K562 (cell line): ENCODE measurements at regions not wholly inside any gene's neighbourhood (a gene's known extent, or its start where the extent isn't known, plus 50 kb on each side); places are given as distances from the start of the nearest gene placed in this dataset.

Experiments used
- ATAC-seq: fragments of 200-7000 bp; cut with Tn5 transposase; 3 replicates; pipeline ENCODE4 v1.9.1; 2020; ENCODE audit warnings: moderate library complexity
- BruUV-seq: library from RNA; stranded (reverse); fragments of 400-500 nt; replicated peaks from 2 replicates; lab custom pipeline; 2021; lab: Mats Ljungman, UMichigan
- CTCF ChIA-PET: fragments of 300-600 bp; formaldehyde crosslinking; extraction: SDS; loops from one replicate; lab custom pipeline; 2021; ENCODE audit warnings: low intra/inter-chr PET ratio; lab: Yijun Ruan, JAX
- POLR2A ChIA-PET: fragments of 300-600, 350-650 bp; sonication (Branson Sonifier 250); formaldehyde crosslinking; extraction: SDS; loops from one replicate; lab custom pipeline; 2021; ENCODE audit warnings: antibody characterized with exemption, inconsistent platforms; lab: Yijun Ruan, JAX
- DNase-seq, 4 experiments: peaks; one replicate each; pipeline versions ENCODE4 v3.0.0 to v3.0.0-alpha.2; 2011 to 2018; ENCODE audit warnings: low spot score in 3 of 4, mixed read lengths in 3 of 4; ENCODE audit errors: extremely low read depth in 1 of 4
- FAIRE-seq: peaks from 2 replicates; lab custom pipeline; 2011; peaks lifted over from hg19 to GRCh38; lab: Jason Lieb, UNC
- H2AFZ ChIP-seq: 2 replicates; pipeline ENCODE4 v1.6.0; 2011; ENCODE audit warnings: low read depth, low read length, control low read depth, inconsistent platforms
- H3K27ac ChIP-seq: fragments of 200-600 bp; 3 replicates; pipeline ENCODE4 v1.8.0; 2011; ENCODE audit warnings: low read depth, mild to moderate bottlenecking, control low read depth, inconsistent platforms, low read length, moderate library complexity, mixed read lengths; ENCODE audit errors: extremely low read depth
- H3K27me3 ChIP-seq, 2 experiments: fragments of 300-600 bp in 1 of 2; 2 replicates in 1 of 2; 3 replicates in 1 of 2; pipeline versions ENCODE4 v1.6.0 to v1.8.0; 2011; ENCODE audit warnings: inconsistent platforms in 2 of 2, low read length in 2 of 2, mild to moderate bottlenecking in 1 of 2, mixed read lengths in 1 of 2, moderate library complexity in 1 of 2; ENCODE audit not compliant: control insufficient read depth in 2 of 2, insufficient read depth in 2 of 2
- H3K36me3 ChIP-seq: fragments of 300-600 bp; 3 replicates; pipeline ENCODE4 v1.8.0; 2011; ENCODE audit warnings: mild to moderate bottlenecking, low read length, inconsistent platforms; ENCODE audit not compliant: control insufficient read depth, insufficient read depth
- H3K4me1 ChIP-seq, 2 experiments: fragments of 200-600 bp in 1 of 2; replicated peaks in 1 of 2; 2 replicates in 1 of 2; 3 replicates in 1 of 2; pipeline versions ENCODE4 v1.5.1 to v1.8.0; 2011; ENCODE audit warnings: inconsistent platforms in 2 of 2, low read length in 2 of 2, mild to moderate bottlenecking in 1 of 2, mixed read lengths in 1 of 2, moderate library complexity in 1 of 2; ENCODE audit not compliant: control insufficient read depth in 2 of 2, insufficient read depth in 2 of 2
- H3K4me2 ChIP-seq: 2 replicates; pipeline ENCODE4 v1.6.1; 2011; ENCODE audit warnings: low read length, control low read depth, inconsistent platforms, mixed read lengths; ENCODE audit not compliant: insufficient read depth
- H3K4me3 ChIP-seq: fragments of 200-600 bp; sonication (generic), shearing (Covaris generic); 2 replicates; pipeline ENCODE4 v1.5.1; 2016; ENCODE audit warnings: control low read depth, inconsistent platforms
- H3K79me2 ChIP-seq: fragments of 200-600 bp; 3 replicates; pipeline ENCODE4 v1.8.0; 2011; ENCODE audit warnings: low read length, inconsistent platforms; ENCODE audit not compliant: control insufficient read depth, insufficient read depth
- H3K9ac ChIP-seq, 2 experiments: 2 replicates each; pipeline versions ENCODE4 v1.6.0 to v1.6.1; 2011; ENCODE audit warnings: low read depth in 2 of 2, low read length in 2 of 2, control low read depth in 1 of 2, inconsistent platforms in 1 of 2, mild to moderate bottlenecking in 1 of 2, mixed read lengths in 1 of 2; ENCODE audit not compliant: insufficient read depth in 1 of 2
- H3K9me1 ChIP-seq: one replicate; pipeline ENCODE4 v1.6.0; 2011; ENCODE audit warnings: inconsistent platforms, mild to moderate bottlenecking, low read length, moderate library complexity; ENCODE audit not compliant: control insufficient read depth, insufficient read depth
- H3K9me3 ChIP-seq: replicated peaks from 2 replicates; pipeline ENCODE4 v1.5.1; 2011; ENCODE audit warnings: low read depth, low read length, inconsistent platforms; ENCODE audit not compliant: control insufficient read depth, insufficient read depth
- H4K20me1 ChIP-seq: replicated peaks from 2 replicates; pipeline ENCODE4 v1.6.1; 2011; ENCODE audit warnings: low read length, inconsistent platforms, mixed read lengths; ENCODE audit not compliant: control insufficient read depth, insufficient read depth
- AFF4 ChIP-seq: sonication (generic); formaldehyde crosslinking; IDR thresholded peaks from 2 replicates; pipeline ENCODE4 v1.8.0; 2023; ENCODE audit warnings: mild to moderate bottlenecking, missing genetic modification reagents
- BRD9 ChIP-seq: fragments of 450-650 bp; IDR thresholded peaks from 2 replicates; pipeline ENCODE4 v1.6.1; 2018; ENCODE audit warnings: low read depth; ENCODE audit not compliant: partially characterized antibody
- CAMTA2 ChIP-seq: fragments of 250-450 bp; sonication (Bioruptor Pico); conservative IDR thresholded peaks from 2 replicates; pipeline ENCODE4 v1.5.1; 2022
- HDAC1 ChIP-seq, 2 experiments: fragments of 450-650 bp; IDR thresholded peaks; 2 replicates each; pipeline ENCODE4 v1.6.1; 2016 to 2017; ENCODE audit warnings: inconsistent platforms in 1 of 2, mild to moderate bottlenecking in 1 of 2, moderate library complexity in 1 of 2
- LARP7 ChIP-seq: fragments of 450-650 bp; IDR thresholded peaks from 2 replicates; pipeline ENCODE4 v1.6.1; 2016
- MAFK ChIP-seq: IDR thresholded peaks from 2 replicates; pipeline ENCODE4 v1.6.1; 2011; ENCODE audit warnings: low read length, improper control_type of control experiment
- MECOM ChIP-seq: fragments of 250-450 bp; sonication (Bioruptor Pico); IDR thresholded peaks from 2 replicates; pipeline ENCODE4 v1.8.0; 2022; ENCODE audit warnings: inconsistent platforms
- NR1H2 ChIP-seq: sonication (generic); formaldehyde crosslinking; IDR thresholded peaks from 2 replicates; pipeline ENCODE4 v1.4.0; 2020; ENCODE audit warnings: mild to moderate bottlenecking, missing genetic modification reagents
- PTRF ChIP-seq: fragments of 450-650 bp; IDR thresholded peaks from 2 replicates; pipeline ENCODE4 v1.6.1; 2016; ENCODE audit warnings: mild to moderate bottlenecking, missing genetic modification characterization, missing compliant biosample characterization
- ZFP1 ChIP-seq: fragments of 450-650 bp; formaldehyde crosslinking; IDR thresholded peaks from 2 replicates; pipeline ENCODE4 v1.4.0; 2020; ENCODE audit warnings: mild to moderate bottlenecking, mixed read lengths
- ZNF217 ChIP-seq: sonication (generic); formaldehyde crosslinking; IDR thresholded peaks from 2 replicates; pipeline ENCODE4 v1.8.0; 2022; ENCODE audit warnings: mild to moderate bottlenecking, missing genetic modification reagents
- ZNF274 ChIP-seq: IDR thresholded peaks from 2 replicates; pipeline ENCODE4 v1.6.1; 2011; ENCODE audit warnings: low read depth, mild to moderate bottlenecking, low read length, moderate library complexity, borderline replicate concordance
- ZNF780A ChIP-seq: fragments of 250-450 bp; sonication (Bioruptor Pico); IDR thresholded peaks from 2 replicates; pipeline ENCODE4 v1.5.0; 2021; ENCODE audit warnings: mild to moderate bottlenecking
- ZSCAN32 ChIP-seq: fragments of 450-650 bp; formaldehyde crosslinking; IDR thresholded peaks from 2 replicates; pipeline ENCODE4 v1.4.0; 2020; ENCODE audit warnings: mild to moderate bottlenecking, moderate library complexity
- WGBS: fragments of 100-300 bp; shearing (Covaris generic); methylation state at CpG from one replicate; pipeline ENCODE4 v1.1.6; 2016; ENCODE audit warnings: low coverage, mixed read lengths; ENCODE audit not compliant: insufficient coverage; ENCODE audit errors: missing lambda C conversion rate; 5-methylcytosine and 5-hydroxymethylcytosine counted together
- in situ Hi-C: fragments of 300-500 bp; cut with MboI; formaldehyde crosslinking; loops from 4 replicates; pipeline ENCODE4 v1.15.0; 2018; ENCODE audit warnings: inconsistent platforms, mixed read lengths
- intact Hi-C: fragments of 100-400 bp; cut with micrococcal nuclease; formaldehyde crosslinking; loops from 2 replicates; pipeline ENCODE4 v1.14.2; 2022

- no peak overlapping the region for H2AFZ ChIP-seq
- no peaks in the 10 kb centered on the region for H3K79me2 ChIP-seq
- POLR2A ChIA-PET = no interaction called here
- in situ Hi-C loops (no loop called here), intact Hi-C loops (no loop called here)
- no peaks in the 10 kb centered on the region for H3K9me3 ChIP-seq
- H3K4me1 ChIP-seq = no peaks in the 10 kb centered on the region
- TF ChIP-seq ZNF274 = no peak
- TF ChIP-seq ZNF217 (CRISPR knock-in tag) = no peak
- TF ChIP-seq, all 486 proteins: peak for 0
- no TSS peak for BruUV-seq
- Histone ChIP-seq H3K27me3 (no peaks in the 10 kb centered on the region), H3K27ac (no peak overlapping the region), H3K9me1 (no peaks in the 10 kb centered on the region), H3K9ac (no peak overlapping the region), H3K36me3 (no peaks in the 10 kb centered on the region), H4K20me1 (no peaks in the 10 kb centered on the region), H3K4me2 (no peak overlapping the region), H3K4me3 (no peak overlapping the region)
- FAIRE-seq (no peak), ATAC-seq (no peak), DNase-seq (no peak)
- 0% methylated on average over 2 of the region's 2 CpGs for WGBS
- CTCF ChIA-PET = no interaction called here
Measured at GRCh38 chr3:191123946-191124345, 75.1 kb upstream of the OSTN start.

GRCh38 chr3:191123231-191123630 lies 75.8 kb upstream of the OSTN start:
- no peaks in the 10 kb centered on the region for H3K9me3 ChIP-seq
- TF ChIP-seq NR1H2 (CRISPR knock-in tag) (no peak), ZNF780A (CRISPR knock-in tag) (no peak), ZSCAN32 (CRISPR knock-in tag) (no peak), LARP7 (no peak), AFF4 (CRISPR knock-in tag) (no peak), MECOM (no peak), PTRF (tag) (no peak), BRD9 (no peak), ZNF274 (no peak), HDAC1 (IDR thresholded peaks at IDR 0.05) (no peak), MAFK (no peak), ZFP1 (no peak), CAMTA2 (CRISPR knock-in tag) (no peak)
- TF ChIP-seq, all 486 proteins: peak for 0
- Histone ChIP-seq H3K9ac (no peak overlapping the region), H3K36me3 (no peaks in the 10 kb centered on the region), H2AFZ (no peak overlapping the region), H3K4me2 (no peak overlapping the region), H3K27ac (no peak overlapping the region), H3K27me3 (no peaks in the 10 kb centered on the region), H3K4me3 (no peak overlapping the region), H3K4me1 (no peaks in the 10 kb centered on the region), H4K20me1 (no peaks in the 10 kb centered on the region), H3K9me1 (no peaks in the 10 kb centered on the region), H3K79me2 (no peaks in the 10 kb centered on the region)
- in situ Hi-C loops (no loop called here), intact Hi-C loops (no loop called here)
- no peak for ATAC-seq
- POLR2A ChIA-PET = no interaction called here
- no TSS peak for BruUV-seq
- DNase-seq = no peak
- CTCF ChIA-PET = no interaction called here
- FAIRE-seq = no peak
